Uterus (tissue), 3 donors: ENCODE measurements at regions not wholly inside any gene's neighbourhood (a gene's known extent, or its start where the extent isn't known, plus 50 kb on each side); places are given as distances from the start of the nearest gene placed in this dataset.

Experiments
- DNase-seq, 2 donors: peaks; one replicate each; pipeline ENCODE4 v3.0.0-alpha.2; 2019 to 2020
- H3K27ac ChIP-seq, 2 donors: fragments of 200-600 bp; sonication (generic); 1 replicate in 1 of 2; 2 replicates in 1 of 2; pipeline ENCODE4 v1.5.1; 2016 to 2018
- H3K27me3 ChIP-seq, 2 donors: fragments of 200-600 bp; sonication (generic); one replicate each; pipeline ENCODE4 v1.5.1; 2018 to 2019; ENCODE audit warnings: control low read depth in 1 of 2
- H3K36me3 ChIP-seq, 2 donors: fragments of 200-600 bp; sonication (generic); one replicate each; pipeline ENCODE4 v1.5.1; 2019; ENCODE audit warnings: control low read depth in 1 of 2
- H3K4me1 ChIP-seq, 2 donors: fragments of 200-600 bp; sonication (generic); one replicate each; pipeline ENCODE4 v1.5.1; 2018 to 2019; ENCODE audit warnings: control low read depth in 1 of 2
- H3K4me3 ChIP-seq, 2 donors: fragments of 200-600 bp; sonication (generic); 1 replicate in 1 of 2; 2 replicates in 1 of 2; pipeline ENCODE4 v1.5.1; 2018 to 2019; ENCODE audit warnings: mild to moderate bottlenecking in 1 of 2
- H3K9me3 ChIP-seq, 2 donors: fragments of 200-600 bp; sonication (generic); one replicate each; pipeline ENCODE4 v1.5.1; 2019; ENCODE audit warnings: control low read depth in 1 of 2
- CTCF ChIP-seq, 4 experiments: fragments of 200-600 bp in 2 of 4; fragments of 450-650 bp in 2 of 4; sonication (generic) in 2 of 4; IDR thresholded peaks; one replicate each; pipeline ENCODE4 v1.5.1; 2016 to 2019; ENCODE audit warnings: antibody characterized with exemption in 4 of 4, mild to moderate bottlenecking in 2 of 4, moderate library complexity in 1 of 4
- POLR2A ChIP-seq, 2 donors: fragments of 450-650 bp; IDR thresholded peaks; one replicate each; pipeline ENCODE4 v1.6.1; 2016; ENCODE audit warnings: antibody characterized with exemption in 2 of 2, mild to moderate bottlenecking in 1 of 2, moderate library complexity in 1 of 2
- intact Hi-C: fragments of 100-400 bp; cut with DNase I; formaldehyde crosslinking; loops from one replicate; pipeline ENCODE4 v1.15.1; 2023; ENCODE audit warnings: low total_unique reads
- donor health status: DM: yes; HTN: yes; CAD: no.

- no peaks in the 10 kb centered on the region for H3K36me3 ChIP-seq
- intact Hi-C loops: no loop called here
- no peak overlapping the region for H3K27ac ChIP-seq
- no peaks in the 10 kb centered on the region for H3K9me3 ChIP-seq
- no peak for DNase-seq
- no peaks in the 10 kb centered on the region for H3K27me3 ChIP-seq
- no peaks in the 10 kb centered on the region for H3K4me1 ChIP-seq
- H3K4me3 ChIP-seq: no peak overlapping the region
- no peak for TF ChIP-seq POLR2A (IDR thresholded peaks at IDR 0.05)
- no peak for TF ChIP-seq CTCF (IDR thresholded peaks at IDR 0.05)
These were observed 126.5 kb upstream of the GDNF start for GRCh38 chr5:37966291-37966690.

DNA sequence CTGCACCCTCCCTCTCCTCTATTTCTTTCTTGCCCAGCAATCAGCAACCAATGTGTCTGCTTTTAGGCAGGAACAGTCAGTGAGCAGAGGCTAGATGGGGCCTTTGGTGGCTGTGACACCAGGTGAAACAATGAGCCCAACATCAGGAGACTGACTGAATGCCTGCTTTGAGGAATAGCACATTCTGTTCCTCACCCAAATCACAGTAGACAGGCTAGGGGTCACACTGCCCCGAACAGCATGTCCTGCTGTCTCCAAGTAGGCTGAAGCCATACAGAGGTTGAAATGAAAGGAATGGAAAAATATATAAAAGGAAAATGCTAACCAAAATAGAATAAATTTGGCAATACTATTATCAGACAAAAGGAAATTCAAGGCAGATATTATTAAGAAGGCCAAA, 122.5 kb upstream of the GDNF start:
- intact Hi-C loops: no loop called here
- Histone ChIP-seq H3K4me1 (no peaks in the 10 kb centered on the region), H3K4me3 (no peak overlapping the region), H3K36me3 (no peaks in the 10 kb centered on the region), H3K27me3 (no peaks in the 10 kb centered on the region), H3K27ac (no peak overlapping the region), H3K9me3 (no peaks in the 10 kb centered on the region)
- no peak for DNase-seq
- no peak for TF ChIP-seq POLR2A (IDR thresholded peaks at IDR 0.05)
- no peak for TF ChIP-seq CTCF (IDR thresholded peaks at IDR 0.05)

- DNase-seq: no peak
- Histone ChIP-seq H3K27me3 (no peaks in the 10 kb centered on the region), H3K4me3 (no peak overlapping the region), H3K27ac (no peak overlapping the region), H3K4me1 (no peaks in the 10 kb centered on the region), H3K9me3 (no peaks in the 10 kb centered on the region), H3K36me3 (no peaks in the 10 kb centered on the region)
- intact Hi-C loops: no loop called here
- TF ChIP-seq CTCF (IDR thresholded peaks at IDR 0.05) (no peak), POLR2A (IDR thresholded peaks at IDR 0.05) (no peak)
These were observed 117.4 kb upstream of the GDNF start for GRCh38 chr5:37957218-37957617.

DNA sequence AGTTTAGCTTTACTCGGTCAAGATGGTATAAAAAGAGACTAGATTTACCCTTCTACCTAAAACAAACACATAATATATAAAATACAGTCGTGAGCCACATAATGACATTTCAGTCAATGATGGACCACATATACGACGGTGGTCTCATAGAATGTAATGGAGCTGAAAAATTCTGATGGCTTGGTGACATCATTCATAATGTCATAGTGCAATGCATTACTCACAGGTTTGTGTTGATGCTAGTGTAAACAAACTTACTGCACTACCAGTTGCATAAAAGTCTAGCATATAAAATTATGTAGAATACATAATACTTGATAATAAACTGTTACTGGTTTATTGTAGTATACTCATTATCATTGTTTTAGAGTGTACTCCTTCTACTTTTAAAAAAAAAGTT, 115.9 kb upstream of the GDNF start:
- Histone ChIP-seq H3K9me3 (no peaks in the 10 kb centered on the region), H3K4me1 (no peaks in the 10 kb centered on the region), H3K27ac (no peak overlapping the region), H3K36me3 (no peaks in the 10 kb centered on the region), H3K4me3 (no peak overlapping the region), H3K27me3 (no peaks in the 10 kb centered on the region)
- no peak for DNase-seq
- TF ChIP-seq CTCF (IDR thresholded peaks at IDR 0.05) (no peak), POLR2A (IDR thresholded peaks at IDR 0.05) (no peak)
- intact Hi-C loops: no loop called here

GRCh38 chr5:37954561-37954960, 114.7 kb upstream of the GDNF start:
- intact Hi-C loops: no loop called here

More at GRCh38 chr5:37954561-37954960, 114.7 kb upstream of the GDNF start:
- no peak for DNase-seq
- no peak overlapping the region for H3K27ac ChIP-seq
- TF ChIP-seq POLR2A (IDR thresholded peaks at IDR 0.05) (no peak), CTCF (IDR thresholded peaks at IDR 0.05) (no peak)
- no peaks in the 10 kb centered on the region for H3K4me1 ChIP-seq
- H3K4me3 ChIP-seq: no peak overlapping the region
- H3K9me3 ChIP-seq: no peaks in the 10 kb centered on the region
- no peaks in the 10 kb centered on the region for H3K27me3 ChIP-seq
- H3K36me3 ChIP-seq: no peaks in the 10 kb centered on the region
